ENCODE measurements at regions not wholly inside any gene's neighbourhood (a gene's known extent, or its start where the extent isn't known, plus 50 kb on each side); places are given as distances from the start of the nearest gene placed in this dataset.

- Histone ChIP-seq H3K27ac (ENCODE audit: low read depth, low read length) (no peak overlapping the region), H3K27me3 (ENCODE audit: control insufficient read depth, insufficient read depth, low read length, poor library complexity, severe bottlenecking) (no peaks in the 10 kb centered on the region), H3K9me3 (ENCODE audit: control insufficient read depth, low read length) (no peaks in the 10 kb centered on the region), H3K9ac (ENCODE audit: extremely low read depth, low read length, poor library complexity, severe bottlenecking) (no peak overlapping the region), H3K36me3 (ENCODE audit: control insufficient read depth, insufficient read depth, low read length) (no peaks in the 10 kb centered on the region), H3K4me3 (ENCODE audit: low read length) (no peak overlapping the region), H3K4me1 (ENCODE audit: control insufficient read depth, insufficient read depth, low read length) (peaks cover 29% of the 10 kb centered on the region)
- Mint-ChIP-seq H3K4me1 (peaks cover 31% of the 10 kb centered on the region), H3K27me3 (ENCODE audit: insufficient read depth) (peaks cover 10% of the 10 kb centered on the region), H3K4me3 (no peak overlapping the region), H3K36me3 (ENCODE audit: low read depth) (no peaks in the 10 kb centered on the region), H3K9me3 (no peaks in the 10 kb centered on the region), H3K27ac (no peak overlapping the region)
- no peak for DNase-seq
- WGBS, 2 experiments (ENCODE audit: insufficient coverage in 1 of 2, insufficient read length in 1 of 2), result 63 to 75% methylated on average over 6 to 11 of the region's 11 CpGs
- TF ChIP-seq CTCF (conservative IDR thresholded peaks at IDR 0.05), result no peak
These were observed 61.4 kb upstream of the TUNAR start for GRCh38 chr14:95815226-95815690.

GRCh38 chr14:95814363-95815225, 62.0 kb upstream of the TUNAR start:
- Mint-ChIP-seq H3K9me3 (no peaks in the 10 kb centered on the region), H3K27me3 (ENCODE audit: insufficient read depth) (peaks cover 16% of the 10 kb centered on the region), H3K36me3 (ENCODE audit: low read depth) (no peaks in the 10 kb centered on the region), H3K4me1 (peaks cover 24% of the 10 kb centered on the region), H3K4me3 (no peak overlapping the region), H3K27ac (no peak overlapping the region)
- no peak overlapping the region for H3K9ac ChIP-seq (ENCODE audit: extremely low read depth, low read length, poor library complexity, severe bottlenecking)
- no peak overlapping the region for H3K4me3 ChIP-seq (ENCODE audit: low read length)
- no peaks in the 10 kb centered on the region for H3K36me3 ChIP-seq (ENCODE audit: control insufficient read depth, insufficient read depth, low read length)
- 92 to 96% methylated on average over 10 of the region's 10 CpGs for WGBS, 2 experiments (ENCODE audit: insufficient coverage in 1 of 2, insufficient read length in 1 of 2)
- no peak for DNase-seq
- H3K4me1 ChIP-seq (ENCODE audit: control insufficient read depth, insufficient read depth, low read length), result peaks cover 24% of the 10 kb centered on the region
- H3K9me3 ChIP-seq (ENCODE audit: control insufficient read depth, low read length), result no peaks in the 10 kb centered on the region
- TF ChIP-seq CTCF (conservative IDR thresholded peaks at IDR 0.05), result no peak
- H3K27me3 ChIP-seq (ENCODE audit: control insufficient read depth, insufficient read depth, low read length, poor library complexity, severe bottlenecking), result no peaks in the 10 kb centered on the region
- no peak overlapping the region for H3K27ac ChIP-seq (ENCODE audit: low read depth, low read length)

- DNase-seq, result no peak
- H3K27me3 ChIP-seq (ENCODE audit: control insufficient read depth, insufficient read depth, low read length, poor library complexity, severe bottlenecking), result no peaks in the 10 kb centered on the region
- TF ChIP-seq CTCF (conservative IDR thresholded peaks at IDR 0.05), result no peak
- peaks cover 6% of the 10 kb centered on the region for H3K4me1 Mint-ChIP-seq
- H3K27me3 Mint-ChIP-seq (ENCODE audit: insufficient read depth), result peaks cover 27% of the 10 kb centered on the region
- no peak overlapping the region for H3K27ac Mint-ChIP-seq
- H3K9me3 ChIP-seq (ENCODE audit: control insufficient read depth, low read length), result peaks cover 5% of the 10 kb centered on the region
- no peaks in the 10 kb centered on the region for H3K36me3 Mint-ChIP-seq (ENCODE audit: low read depth)
- peaks cover 5% of the 10 kb centered on the region for H3K9me3 Mint-ChIP-seq
- H3K4me3 ChIP-seq (ENCODE audit: low read length), result no peak overlapping the region
- H3K4me1 ChIP-seq (ENCODE audit: control insufficient read depth, insufficient read depth, low read length), result peaks cover 1% of the 10 kb centered on the region
- H3K9ac ChIP-seq (ENCODE audit: extremely low read depth, low read length, poor library complexity, severe bottlenecking), result no peak overlapping the region
- no peak overlapping the region for H3K4me3 Mint-ChIP-seq
- whole genome bisulfite sequencing, 2 experiments (ENCODE audit: insufficient coverage in 1 of 2, insufficient read length in 1 of 2), result 90 to 100% methylated on average over 4 of the region's 4 CpGs
- no peak overlapping the region for H3K27ac ChIP-seq (ENCODE audit: low read depth, low read length)
- no peaks in the 10 kb centered on the region for H3K36me3 ChIP-seq (ENCODE audit: control insufficient read depth, insufficient read depth, low read length)
These were observed 64.8 kb upstream of the TUNAR start for GRCh38 chr14:95811813-95812212.
